Cardiac fibroblast (primary cell): ENCODE measurements at regions not wholly inside any gene's neighbourhood (a gene's known extent, or its start where the extent isn't known, plus 50 kb on each side); places are given as distances from the start of the nearest gene placed in this dataset.

Experiments used
- DNase-seq, 2 donors: peaks; one replicate each; pipeline versions ENCODE4 v3.0.0 to v3.0.0-alpha.2; 2010; ENCODE audit warnings: low read depth in 2 of 2
- H3K4me3 ChIP-seq, 2 donors: replicated peaks in 1 of 2; 1 replicate in 1 of 2; 2 replicates in 1 of 2; pipeline ENCODE4 v1.5.1; 2011; ENCODE audit warnings: low read depth in 2 of 2, low read length in 2 of 2, mild to moderate bottlenecking in 2 of 2, moderate library complexity in 1 of 2
- CTCF ChIP-seq: IDR thresholded peaks from one replicate; pipeline ENCODE4 v1.5.1; 2011; ENCODE audit warnings: low read depth, mild to moderate bottlenecking, low read length, inconsistent platforms

GRCh38 chr5:54702470-54702869 lies 184.9 kb downstream of the SNX18 start:
- no peak for TF ChIP-seq CTCF
- no peak overlapping the region for H3K4me3 ChIP-seq
- DNase-seq: peak in 1 of 2 donors; percentile 43

GRCh38 chr5:54700986-54701578 lies 183.5 kb downstream of the SNX18 start:
- peak; percentile 97 to 98 for DNase-seq
- no peak overlapping the region for H3K4me3 ChIP-seq
- no peak for TF ChIP-seq CTCF

GRCh38 chr5:54696931-54697330 lies 179.4 kb downstream of the SNX18 start:
- no peak for TF ChIP-seq CTCF
- DNase-seq: peak in 1 of 2 donors; percentile 72
- no peak overlapping the region for H3K4me3 ChIP-seq

GRCh38 chr5:54696346-54696745 lies 178.8 kb downstream of the SNX18 start:
- no peak for DNase-seq
- no peak for TF ChIP-seq CTCF
- no peak overlapping the region for H3K4me3 ChIP-seq

GRCh38 chr5:54695198-54695966 lies 177.8 kb downstream of the SNX18 start:
- TF ChIP-seq CTCF: no peak
- no peak for DNase-seq
- no peak overlapping the region for H3K4me3 ChIP-seq

GRCh38 chr5:54693936-54694657 lies 176.5 kb downstream of the SNX18 start:
- no peak for TF ChIP-seq CTCF
- H3K4me3 ChIP-seq: no peak overlapping the region
- DNase-seq: no peak
